ENCODE measurements at regions not wholly inside any gene's neighbourhood (a gene's known extent, or its start where the extent isn't known, plus 50 kb on each side); places are given as distances from the start of the nearest gene placed in this dataset.
A peak's percentile ranks its signal among the peaks of the same experiment; 100 is the strongest.

GRCh38 chr12:124450376-124450750 is 117.0 kb downstream of the NCOR2 start:
- H3K4me3 Mint-ChIP-seq, result no peak overlapping the region
- H3K27me3 Mint-ChIP-seq (ENCODE audit: insufficient read depth), result no peaks in the 10 kb centered on the region
- H3K36me3 ChIP-seq (ENCODE audit: control insufficient read depth, insufficient read depth, low read length), result peaks cover 18% of the 10 kb centered on the region
- no peak for DNase-seq
- H3K36me3 Mint-ChIP-seq (ENCODE audit: low read depth), result peaks cover 26% of the 10 kb centered on the region
- peak overlapping the region; percentile 32 for H3K27ac Mint-ChIP-seq
- H3K27me3 ChIP-seq (ENCODE audit: control insufficient read depth, insufficient read depth, low read length, poor library complexity, severe bottlenecking), result no peaks in the 10 kb centered on the region
- H3K9ac ChIP-seq (ENCODE audit: extremely low read depth, low read length, poor library complexity, severe bottlenecking), result no peak overlapping the region
- 94 to 98% methylated on average over 14 to 15 of the region's 15 CpGs for WGBS, 2 experiments (ENCODE audit: insufficient coverage in 1 of 2, insufficient read length in 1 of 2)
- H3K27ac ChIP-seq (ENCODE audit: low read depth, low read length), result no peak overlapping the region
- H3K9me3 Mint-ChIP-seq, result no peaks in the 10 kb centered on the region
- no peaks in the 10 kb centered on the region for H3K9me3 ChIP-seq (ENCODE audit: control insufficient read depth, low read length)
- TF ChIP-seq CTCF (conservative IDR thresholded peaks at IDR 0.05), result no peak
- peaks cover 4% of the 10 kb centered on the region for H3K4me1 Mint-ChIP-seq
- H3K4me1 ChIP-seq (ENCODE audit: control insufficient read depth, insufficient read depth, low read length), result no peaks in the 10 kb centered on the region
- H3K4me3 ChIP-seq (ENCODE audit: low read length), result no peak overlapping the region

DNA sequence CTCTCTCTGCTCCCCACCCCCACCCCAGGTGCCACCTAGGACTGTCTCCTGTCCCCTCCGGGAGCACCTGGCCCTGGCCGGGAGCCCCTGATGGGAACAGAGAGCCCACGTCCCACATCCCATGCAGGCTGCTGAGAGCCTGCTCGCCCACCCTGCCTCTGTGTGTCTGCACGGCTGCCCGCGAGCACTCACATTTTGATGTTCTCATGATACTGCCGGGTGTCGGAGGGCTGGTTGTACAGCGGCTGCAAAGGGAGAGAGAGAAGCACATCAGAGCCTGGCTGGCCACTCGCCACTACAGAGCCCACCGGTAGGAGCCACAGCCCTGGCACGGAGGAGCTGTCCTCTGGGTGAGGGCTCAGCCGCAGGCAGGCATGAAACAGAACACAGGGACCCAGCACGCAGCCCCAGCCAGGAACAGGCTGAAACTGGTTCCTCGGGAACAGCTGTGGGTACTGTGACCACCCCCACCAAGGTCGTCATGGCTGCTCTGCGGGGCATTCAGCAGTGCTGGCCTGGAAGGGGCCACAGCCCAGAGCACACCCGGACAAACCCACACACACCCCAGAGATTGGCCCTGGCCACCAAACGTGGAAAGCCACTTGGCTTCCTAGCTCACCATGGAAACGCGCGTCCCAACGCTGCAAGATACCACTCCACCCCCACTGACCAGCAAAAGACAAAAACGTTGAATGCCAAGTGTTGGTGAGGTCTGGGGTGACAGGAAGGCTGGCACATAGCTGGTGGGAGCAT is 117.6 kb downstream of the NCOR2 start:
- peak overlapping the region; percentile 21 for H3K27ac Mint-ChIP-seq
- H3K4me1 Mint-ChIP-seq, result peaks cover 4% of the 10 kb centered on the region
- H3K27me3 Mint-ChIP-seq (ENCODE audit: insufficient read depth), result no peaks in the 10 kb centered on the region

GRCh38 chr12:124448955-124449622 is 118.3 kb downstream of the NCOR2 start:
- Mint-ChIP-seq H3K4me3 (no peak overlapping the region), H3K27ac (no peak overlapping the region), H3K36me3 (ENCODE audit: low read depth) (peaks cover 31% of the 10 kb centered on the region), H3K27me3 (ENCODE audit: insufficient read depth) (no peaks in the 10 kb centered on the region), H3K4me1 (peaks cover 1% of the 10 kb centered on the region), H3K9me3 (no peaks in the 10 kb centered on the region)
- no peak for TF ChIP-seq CTCF (conservative IDR thresholded peaks at IDR 0.05)
- Histone ChIP-seq H3K36me3 (ENCODE audit: control insufficient read depth, insufficient read depth, low read length) (peaks cover 12% of the 10 kb centered on the region), H3K9me3 (ENCODE audit: control insufficient read depth, low read length) (no peaks in the 10 kb centered on the region), H3K4me3 (ENCODE audit: low read length) (no peak overlapping the region), H3K27me3 (ENCODE audit: control insufficient read depth, insufficient read depth, low read length, poor library complexity, severe bottlenecking) (no peaks in the 10 kb centered on the region), H3K9ac (ENCODE audit: extremely low read depth, low read length, poor library complexity, severe bottlenecking) (no peak overlapping the region), H3K27ac (ENCODE audit: low read depth, low read length) (no peak overlapping the region), H3K4me1 (ENCODE audit: control insufficient read depth, insufficient read depth, low read length) (no peaks in the 10 kb centered on the region)
- whole genome bisulfite sequencing, 2 experiments (ENCODE audit: insufficient coverage in 1 of 2, insufficient read length in 1 of 2), result 91 to 100% methylated on average over 2 to 12 of the region's 12 CpGs
- no peak for DNase-seq

More for the DNA sequence above, 117.6 kb downstream of the NCOR2 start:
- no peak for DNase-seq
- Mint-ChIP-seq H3K4me3 (no peak overlapping the region), H3K36me3 (ENCODE audit: low read depth) (peaks cover 25% of the 10 kb centered on the region), H3K9me3 (no peaks in the 10 kb centered on the region)
- TF ChIP-seq CTCF (conservative IDR thresholded peaks at IDR 0.05), result no peak
- Histone ChIP-seq H3K36me3 (ENCODE audit: control insufficient read depth, insufficient read depth, low read length) (peaks cover 16% of the 10 kb centered on the region), H3K27me3 (ENCODE audit: control insufficient read depth, insufficient read depth, low read length, poor library complexity, severe bottlenecking) (no peaks in the 10 kb centered on the region), H3K9me3 (ENCODE audit: control insufficient read depth, low read length) (no peaks in the 10 kb centered on the region), H3K9ac (ENCODE audit: extremely low read depth, low read length, poor library complexity, severe bottlenecking) (no peak overlapping the region), H3K27ac (ENCODE audit: low read depth, low read length) (no peak overlapping the region), H3K4me1 (ENCODE audit: control insufficient read depth, insufficient read depth, low read length) (no peaks in the 10 kb centered on the region), H3K4me3 (ENCODE audit: low read length) (no peak overlapping the region)
- WGBS, 2 experiments (ENCODE audit: insufficient coverage in 1 of 2, insufficient read length in 1 of 2), result 94 to 95% methylated on average over 17 to 24 of the region's 25 CpGs

All from endodermal cell (in vitro differentiated cells).